ENCODE measurements at regions not wholly inside any gene's neighbourhood (a gene's known extent, or its start where the extent isn't known, plus 50 kb on each side); places are given as distances from the start of the nearest gene placed in this dataset.

GRCh38 chr4:11178433-11178832 lies 250.3 kb downstream of the HS3ST1 start:
- no peak for TF ChIP-seq CTCF (IDR thresholded peaks at IDR 0.05 in 4 of 5, conservative IDR thresholded peaks at IDR 0.05 in 1 of 5)
- no peak for TF ChIP-seq POLR2A (IDR thresholded peaks at IDR 0.05)

All from gastrocnemius medialis (tissue), 4 donors.